H1 (cell line): ENCODE measurements at regions not wholly inside any gene's neighbourhood (a gene's known extent, or its start where the extent isn't known, plus 50 kb on each side); places are given as distances from the start of the nearest gene placed in this dataset.

Source experiments
- CTCF ChIA-PET: fragments of 300-600 bp; sonication (Branson Sonifier 250); formaldehyde crosslinking; loops from one replicate; lab custom pipeline; 2021; ENCODE audit not compliant: partially characterized antibody; lab: Charles Lee
- POLR2A ChIA-PET: fragments of 300-600 bp; sonication (Branson Sonifier 250); formaldehyde crosslinking; loops from one replicate; lab custom pipeline; 2021; ENCODE audit warnings: inconsistent platforms; ENCODE audit not compliant: partially characterized antibody; lab: Charles Lee
- DNase-seq, 2 experiments: peaks; one replicate each; pipeline versions ENCODE4 v3.0.0 to v3.0.0-alpha.2; 2010 to 2022; ENCODE audit warnings: low spot score in 2 of 2, low read depth in 1 of 2, mixed read lengths in 1 of 2
- FAIRE-seq: peaks from 2 replicates; lab custom pipeline; 2011; peaks lifted over from hg19 to GRCh38; lab: Jason Lieb, UNC
- H2AFZ ChIP-seq: 2 replicates; pipeline ENCODE4 v1.8.1; 2012; ENCODE audit warnings: low read length, inconsistent platforms
- H2AK5ac ChIP-seq: 2 replicates; pipeline ENCODE4 v1.6.1; 2013; ENCODE audit warnings: low read depth, low read length
- H2BK120ac ChIP-seq: replicated peaks from 2 replicates; pipeline ENCODE3; 2013; ENCODE audit warnings: low read depth, low read length, inconsistent platforms
- H2BK12ac ChIP-seq: 2 replicates; pipeline ENCODE4 v1.6.1; 2013; ENCODE audit warnings: low read depth, low read length
- H2BK15ac ChIP-seq: 2 replicates; pipeline ENCODE4 v1.6.1; 2013; ENCODE audit warnings: low read length
- H2BK20ac ChIP-seq: 2 replicates; pipeline ENCODE4 v1.6.1; 2013; ENCODE audit warnings: low read length
- H2BK5ac ChIP-seq: 2 replicates; pipeline ENCODE4 v1.6.1; 2013; ENCODE audit warnings: low read depth, low read length
- H3K14ac ChIP-seq: 2 replicates; pipeline ENCODE4 v1.6.1; 2013; ENCODE audit warnings: inconsistent platforms; ENCODE audit not compliant: insufficient read length
- H3K18ac ChIP-seq: 2 replicates; pipeline ENCODE4 v1.6.1; 2013; ENCODE audit warnings: low read length; ENCODE audit errors: extremely low read depth
- H3K23ac ChIP-seq: 2 replicates; pipeline ENCODE4 v1.6.1; 2013; ENCODE audit warnings: inconsistent platforms; ENCODE audit not compliant: insufficient read length
- H3K23me2 ChIP-seq: 2 replicates; pipeline ENCODE4 v1.6.1; 2013; ENCODE audit warnings: low read depth, low read length
- H3K27ac ChIP-seq: 2 replicates; pipeline ENCODE4 v1.6.1; 2011; ENCODE audit warnings: low read depth, low read length, inconsistent platforms
- H3K27me3 ChIP-seq, 4 experiments: replicated peaks in 1 of 4; 1 replicate in 1 of 4; 2 replicates in 3 of 4; pipeline versions ENCODE4 v1.6.1 to v1.8.1; 2011 to 2013; ENCODE audit warnings: low read length in 3 of 4, mild to moderate bottlenecking in 3 of 4, inconsistent platforms in 2 of 4, mixed read lengths in 2 of 4, moderate library complexity in 1 of 4; ENCODE audit not compliant: control insufficient read depth in 3 of 4, insufficient read depth in 3 of 4; ENCODE audit errors: extremely low read depth in 1 of 4
- H3K36me3 ChIP-seq, 4 experiments: 2 replicates each; pipeline versions ENCODE4 v1.6.1 to v1.8.1; 2011 to 2013; ENCODE audit warnings: mild to moderate bottlenecking in 4 of 4, low read length in 3 of 4, moderate library complexity in 2 of 4, control low read depth in 1 of 4, inconsistent platforms in 1 of 4; ENCODE audit not compliant: insufficient read depth in 4 of 4, control insufficient read depth in 2 of 4
- H3K4ac ChIP-seq: replicated peaks from 2 replicates; pipeline ENCODE3; 2013; ENCODE audit warnings: low read length, low read depth, mixed read lengths, inconsistent platforms; ENCODE audit not compliant: insufficient read length
- H3K4me1 ChIP-seq, 4 experiments: replicated peaks in 1 of 4; 1 replicate in 1 of 4; 2 replicates in 3 of 4; pipeline versions ENCODE4 v1.6.1 to v1.8.1; 2011 to 2013; ENCODE audit warnings: low read length in 3 of 4, inconsistent platforms in 2 of 4, mixed read lengths in 1 of 4; ENCODE audit not compliant: insufficient read depth in 4 of 4, control insufficient read depth in 3 of 4
- H3K4me2 ChIP-seq, 2 experiments: 2 replicates each; pipeline versions ENCODE4 v1.6.1 to v1.8.1; 2011 to 2013; ENCODE audit warnings: low read depth in 2 of 2, low read length in 2 of 2, control low read depth in 1 of 2, inconsistent platforms in 1 of 2, mild to moderate bottlenecking in 1 of 2; ENCODE audit not compliant: insufficient read depth in 1 of 2
- H3K4me3 ChIP-seq, 4 experiments: fragments of 200-600, 300-600 bp in 1 of 4; sonication (generic), shearing (Covaris generic), sonication (Bioruptor Twin) in 1 of 4; 2 replicates each; pipeline versions ENCODE4 v1.5.1 to v1.8.1; 2011 to 2016; ENCODE audit warnings: low read length in 4 of 4, low read depth in 3 of 4, control low read depth in 2 of 4, inconsistent platforms in 2 of 4, mild to moderate bottlenecking in 2 of 4, mixed read lengths in 1 of 4, moderate library complexity in 1 of 4; ENCODE audit not compliant: insufficient read depth in 2 of 4; ENCODE audit errors: extremely low read depth in 1 of 4
- H3K56ac ChIP-seq: replicated peaks from 2 replicates; pipeline ENCODE3; 2013; ENCODE audit warnings: low read depth, mild to moderate bottlenecking, mixed read lengths, low read length, inconsistent platforms; ENCODE audit not compliant: insufficient read length
- H3K79me1 ChIP-seq: 2 replicates; pipeline ENCODE4 v1.6.1; 2013; ENCODE audit warnings: low read depth, low read length, control low read depth
- H3K79me2 ChIP-seq, 2 experiments: 2 replicates each; pipeline versions ENCODE4 v1.6.1 to v1.8.1; 2012 to 2013; ENCODE audit warnings: low read length in 2 of 2, mild to moderate bottlenecking in 2 of 2, inconsistent platforms in 1 of 2; ENCODE audit not compliant: insufficient read depth in 2 of 2, control insufficient read depth in 1 of 2
- H3K9ac ChIP-seq, 4 experiments: replicated peaks in 1 of 4; 1 replicate in 1 of 4; 2 replicates in 3 of 4; pipeline versions ENCODE4 v1.6.1 to v1.8.1; 2011 to 2013; ENCODE audit warnings: low read depth in 3 of 4, low read length in 3 of 4, control low read depth in 2 of 4, mild to moderate bottlenecking in 2 of 4, moderate library complexity in 2 of 4, inconsistent platforms in 1 of 4; ENCODE audit errors: extremely low read depth in 1 of 4
- H3K9me3 ChIP-seq, 2 experiments: 2 replicates each; pipeline versions ENCODE4 v1.6.1 to v1.8.1; 2012 to 2013; ENCODE audit warnings: mild to moderate bottlenecking in 2 of 2, moderate library complexity in 2 of 2, control low read depth in 1 of 2, inconsistent platforms in 1 of 2, low read depth in 1 of 2, low read length in 1 of 2, mixed read lengths in 1 of 2; ENCODE audit not compliant: insufficient read depth in 2 of 2
- H4K20me1 ChIP-seq, 2 experiments: replicated peaks in 1 of 2; 2 replicates each; pipeline versions ENCODE3 to v1.8.1; 2011 to 2013; ENCODE audit warnings: inconsistent platforms in 2 of 2, low read length in 2 of 2, mild to moderate bottlenecking in 1 of 2; ENCODE audit not compliant: insufficient read depth in 2 of 2, control insufficient read depth in 1 of 2
- H4K5ac ChIP-seq: 2 replicates; pipeline ENCODE4 v1.6.1; 2013; ENCODE audit warnings: low read length, low read depth, mixed read lengths, inconsistent platforms; ENCODE audit not compliant: insufficient read length
- H4K8ac ChIP-seq: 2 replicates; pipeline ENCODE4 v1.8.0; 2013; ENCODE audit warnings: mild to moderate bottlenecking, moderate library complexity, low read length, inconsistent platforms; ENCODE audit not compliant: insufficient read depth; ENCODE audit errors: extremely low read depth
- H4K91ac ChIP-seq: replicated peaks from 2 replicates; pipeline ENCODE3; 2013; ENCODE audit warnings: low read length, mixed read lengths, inconsistent platforms; ENCODE audit not compliant: insufficient read length
- ASH2L ChIP-seq: fragments of 200-600, 300-600 bp; sonication (generic); IDR thresholded peaks from one replicate; pipeline ENCODE4 v1.7.1; 2017; ENCODE audit warnings: low read length
- BCL11A ChIP-seq, 2 experiments: IDR thresholded peaks; one replicate each; pipeline ENCODE4 v1.6.1; 2011; ENCODE audit warnings: low read depth in 2 of 2, low read length in 2 of 2, mild to moderate bottlenecking in 2 of 2
- CHD2 ChIP-seq: IDR thresholded peaks from 2 replicates; pipeline ENCODE4 v1.6.1; 2012; ENCODE audit warnings: low read length, improper control_type of control experiment
- CREB1 ChIP-seq: IDR thresholded peaks from 2 replicates; pipeline ENCODE4 v1.6.1; 2012; ENCODE audit warnings: inconsistent platforms
- EZH2 ChIP-seq: fragments of 200-600 bp; sonication (generic); IDR thresholded peaks from 2 replicates; pipeline ENCODE4 v1.7.1; 2012; ENCODE audit warnings: low read depth, mild to moderate bottlenecking, moderate library complexity, low read length, inconsistent platforms; ENCODE audit not compliant: severe bottlenecking
- KDM1A ChIP-seq: fragments of 200-600, 300-600 bp; sonication (generic); IDR thresholded peaks from 2 replicates; pipeline ENCODE4 v1.7.1; 2016; ENCODE audit warnings: mild to moderate bottlenecking, low read length, borderline replicate concordance
- PHF8 ChIP-seq: fragments of 200-600 bp; sonication (generic); conservative IDR thresholded peaks from 2 replicates; pipeline ENCODE4 v1.7.1; 2012; ENCODE audit warnings: low read depth, mild to moderate bottlenecking, inconsistent platforms, low read length, moderate library complexity
- POLR2A ChIP-seq, 2 experiments: IDR thresholded peaks; 1 replicate in 1 of 2; 2 replicates in 1 of 2; pipeline ENCODE4 v1.6.1; 2011; ENCODE audit warnings: low read depth in 2 of 2, low read length in 2 of 2, mild to moderate bottlenecking in 2 of 2; ENCODE audit errors: control extremely low read depth in 1 of 2
- RFX5 ChIP-seq: IDR thresholded peaks from 2 replicates; pipeline ENCODE4 v1.6.1; 2011; ENCODE audit warnings: low read depth, low read length, improper control_type of control experiment, borderline replicate concordance
- SAP30 ChIP-seq: fragments of 300-600 bp; sonication (generic); IDR thresholded peaks from 2 replicates; pipeline ENCODE4 v1.7.1; 2012; ENCODE audit warnings: low read length, moderate library complexity, mild to moderate bottlenecking, inconsistent platforms; ENCODE audit not compliant: insufficient read depth, insufficient replicate concordance
- SIX5 ChIP-seq: IDR thresholded peaks from 2 replicates; pipeline ENCODE4 v1.6.1; 2011; ENCODE audit warnings: mild to moderate bottlenecking, low read depth, low read length
- WGBS, 2 experiments: shearing (Covaris generic) in 1 of 2; methylation state at CpG; one replicate each; pipeline versions ENCODE4 v1.1.6 to v1.1.7; 2013 to 2015; ENCODE audit warnings: low lambda C conversion rate in 2 of 2, mixed read lengths in 2 of 2, inconsistent platforms in 1 of 2, low coverage in 1 of 2, missing lambda C conversion rate in 1 of 2; ENCODE audit not compliant: insufficient replicate concordance in 2 of 2, insufficient coverage in 1 of 2, insufficient read length in 1 of 2; ENCODE audit errors: extremely low coverage in 1 of 2, missing lambda C conversion rate in 1 of 2; 5-methylcytosine and 5-hydroxymethylcytosine counted together
- TF ChIP-seq, protein P1 (sequence below): IDR thresholded peaks from 2 replicates; pipeline ENCODE4 v1.6.1; 2012; ENCODE audit warnings: inconsistent platforms
- TF ChIP-seq, protein P2 (sequence below), 3 experiments: IDR thresholded peaks; 1 replicate in 2 of 3; 2 replicates in 1 of 3; pipeline versions ENCODE4 v1.5.1 to v1.6.1; 2011; ENCODE audit warnings: low read length in 3 of 3, mild to moderate bottlenecking in 3 of 3, inconsistent platforms in 2 of 3, low read depth in 1 of 3, moderate library complexity in 1 of 3; ENCODE audit not compliant: insufficient read depth in 1 of 3; ENCODE audit errors: control extremely low read depth in 1 of 3

DNA sequence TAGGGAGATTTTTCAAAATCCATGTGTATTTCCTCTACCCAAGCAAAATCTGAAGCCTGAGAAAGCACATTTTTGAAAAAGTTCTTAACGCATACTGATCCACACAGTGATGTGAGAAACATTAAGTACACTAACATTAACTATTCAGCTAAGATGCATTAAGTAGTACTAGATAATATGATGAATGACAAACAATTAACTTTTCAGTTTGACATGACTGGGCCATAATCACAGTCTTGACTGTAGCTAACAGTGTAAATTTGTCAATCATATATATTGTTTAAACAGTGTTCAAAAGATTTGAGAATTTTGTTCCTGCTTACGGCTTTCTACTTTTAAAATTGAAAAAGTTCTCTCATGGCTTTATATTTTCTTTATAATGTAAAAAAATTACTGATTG lies 72.0 kb downstream of the CNTN3 start:
- Histone ChIP-seq H3K4ac (no peak overlapping the region), H4K91ac (no peak overlapping the region), H3K4me2 (no peak overlapping the region), H4K5ac (no peak overlapping the region), H3K56ac (no peak overlapping the region), H2BK12ac (no peak overlapping the region), H3K9ac (no peak overlapping the region), H3K14ac (no peak overlapping the region), H2AFZ (no peak overlapping the region), H3K36me3 (no peaks in the 10 kb centered on the region), H4K8ac (no peak overlapping the region), H3K23ac (no peak overlapping the region), H2AK5ac (no peak overlapping the region), H3K27me3 (no peaks in the 10 kb centered on the region), H2BK120ac (no peak overlapping the region), H3K9me3 (no peaks in the 10 kb centered on the region), H3K79me1 (no peaks in the 10 kb centered on the region), H4K20me1 (no peaks in the 10 kb centered on the region), H3K23me2 (no peaks in the 10 kb centered on the region), H3K27ac (no peak overlapping the region), H2BK20ac (no peak overlapping the region), H3K18ac (no peak overlapping the region), H3K79me2 (no peaks in the 10 kb centered on the region), H2BK5ac (no peak overlapping the region), H3K4me1 (no peaks in the 10 kb centered on the region), H2BK15ac (no peak overlapping the region), H3K4me3 (no peak overlapping the region)
- 92% methylated on average over 2 of the region's 2 CpGs; no CpG with 5 or more reads in 1 of the 2 experiments for WGBS, 2 experiments
- CTCF ChIA-PET: interaction anchor here (1.0 to 1.4 kb wide), 3 partner anchors 9 to 68 kb away, joined by 3 to 4 read pairs (median 3); no protein-coding TSS in a partner anchor
- FAIRE-seq (no peak), DNase-seq (no peak)
- POLR2A ChIA-PET: no interaction called here
- no peak for TF ChIP-seq ASH2L
- no peak for TF ChIP-seq EZH2
- no peak for TF ChIP-seq CHD2
- TF ChIP-seq KDM1A: no peak
- no peak for TF ChIP-seq PHF8
- TF ChIP-seq, protein P1, sequence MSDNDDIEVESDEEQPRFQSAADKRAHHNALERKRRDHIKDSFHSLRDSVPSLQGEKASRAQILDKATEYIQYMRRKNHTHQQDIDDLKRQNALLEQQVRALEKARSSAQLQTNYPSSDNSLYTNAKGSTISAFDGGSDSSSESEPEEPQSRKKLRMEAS: no peak
- TF ChIP-seq RFX5: no peak
- no peak for TF ChIP-seq SAP30
- TF ChIP-seq SIX5: no peak
- TF ChIP-seq POLR2A (IDR thresholded peaks at IDR 0.05; ENCODE audit: control extremely low read depth in 1 of 2, low read depth in 2 of 2, low read length in 2 of 2): no peak
- TF ChIP-seq CREB1: no peak
- no peak for TF ChIP-seq BCL11A (IDR thresholded peaks at IDR 0.05; ENCODE audit: low read depth in 2 of 2, low read length in 2 of 2)
- TF ChIP-seq, protein P2, sequence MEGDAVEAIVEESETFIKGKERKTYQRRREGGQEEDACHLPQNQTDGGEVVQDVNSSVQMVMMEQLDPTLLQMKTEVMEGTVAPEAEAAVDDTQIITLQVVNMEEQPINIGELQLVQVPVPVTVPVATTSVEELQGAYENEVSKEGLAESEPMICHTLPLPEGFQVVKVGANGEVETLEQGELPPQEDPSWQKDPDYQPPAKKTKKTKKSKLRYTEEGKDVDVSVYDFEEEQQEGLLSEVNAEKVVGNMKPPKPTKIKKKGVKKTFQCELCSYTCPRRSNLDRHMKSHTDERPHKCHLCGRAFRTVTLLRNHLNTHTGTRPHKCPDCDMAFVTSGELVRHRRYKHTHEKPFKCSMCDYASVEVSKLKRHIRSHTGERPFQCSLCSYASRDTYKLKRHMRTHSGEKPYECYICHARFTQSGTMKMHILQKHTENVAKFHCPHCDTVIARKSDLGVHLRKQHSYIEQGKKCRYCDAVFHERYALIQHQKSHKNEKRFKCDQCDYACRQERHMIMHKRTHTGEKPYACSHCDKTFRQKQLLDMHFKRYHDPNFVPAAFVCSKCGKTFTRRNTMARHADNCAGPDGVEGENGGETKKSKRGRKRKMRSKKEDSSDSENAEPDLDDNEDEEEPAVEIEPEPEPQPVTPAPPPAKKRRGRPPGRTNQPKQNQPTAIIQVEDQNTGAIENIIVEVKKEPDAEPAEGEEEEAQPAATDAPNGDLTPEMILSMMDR (IDR thresholded peaks at IDR 0.05; ENCODE audit: control extremely low read depth in 1 of 3, insufficient read depth in 1 of 3, low read depth in 1 of 3, low read length in 3 of 3): no peak
